Activated CD4-positive, alpha-beta T cell treated with anti-CD3 and anti-CD28 coated beads, Interleukin-2, amount 50 U/mL, for 24 hours (primary cell): ENCODE measurements at regions not wholly inside any gene's neighbourhood (a gene's known extent, or its start where the extent isn't known, plus 50 kb on each side); places are given as distances from the start of the nearest gene placed in this dataset.

Experiments
- DNase-seq, 2 donors: peaks; one replicate each; pipeline ENCODE4 v3.0.0-alpha.2; 2020; ENCODE audit warnings: low read depth in 1 of 2, low spot score in 1 of 2

GRCh38 chr1:193348769-193349535 is 162.5 kb upstream of the B3GALT2 start:
- no peak for DNase-seq

GRCh38 chr1:193348091-193348768 is 161.8 kb upstream of the B3GALT2 start:
- DNase-seq: no peak

- DNase-seq: no peak
These were observed 159.7 kb upstream of the B3GALT2 start for GRCh38 chr1:193346085-193346484.

DNA sequence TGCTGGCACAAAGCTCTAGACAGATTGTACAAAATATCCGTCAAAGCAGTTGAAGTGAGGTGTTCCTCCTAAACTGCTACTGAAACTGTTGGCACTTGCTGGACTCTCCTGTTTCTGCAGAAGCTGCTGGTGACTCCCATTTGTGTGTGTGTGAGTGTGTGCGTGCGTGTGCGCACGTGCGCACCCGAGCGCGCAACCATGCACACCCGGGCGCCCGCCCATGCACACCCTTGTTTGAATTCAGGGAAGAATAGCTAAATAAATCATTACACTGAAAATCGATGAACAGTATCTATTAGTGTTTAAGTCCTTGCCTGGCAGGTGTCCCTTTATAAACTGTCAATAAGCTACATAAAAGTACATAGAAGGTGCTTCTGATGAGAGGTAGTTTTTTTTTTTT is 156.4 kb upstream of the B3GALT2 start:
- no peak for DNase-seq

- no peak for DNase-seq
These were observed 153.9 kb upstream of the B3GALT2 start for GRCh38 chr1:193340331-193340730.

DNA sequence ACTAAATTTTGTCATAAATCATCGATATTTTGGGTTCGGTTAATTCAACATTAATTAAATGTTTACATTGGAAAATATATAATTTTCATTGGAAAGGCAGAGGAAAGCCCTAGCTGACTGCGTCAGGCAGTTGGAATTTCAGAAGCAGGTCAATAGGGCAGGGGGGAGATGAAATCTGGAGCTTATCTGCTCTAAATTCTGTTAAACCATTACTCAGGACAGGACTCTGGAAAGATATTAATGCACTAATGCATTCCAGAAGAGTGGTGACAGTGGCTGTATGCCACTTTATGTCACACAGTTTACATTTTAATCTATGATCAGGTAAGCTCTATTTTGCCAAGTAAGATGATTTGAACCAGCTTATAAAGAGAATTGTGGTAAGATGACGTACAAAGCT is 153.0 kb upstream of the B3GALT2 start:
- no peak for DNase-seq

DNA sequence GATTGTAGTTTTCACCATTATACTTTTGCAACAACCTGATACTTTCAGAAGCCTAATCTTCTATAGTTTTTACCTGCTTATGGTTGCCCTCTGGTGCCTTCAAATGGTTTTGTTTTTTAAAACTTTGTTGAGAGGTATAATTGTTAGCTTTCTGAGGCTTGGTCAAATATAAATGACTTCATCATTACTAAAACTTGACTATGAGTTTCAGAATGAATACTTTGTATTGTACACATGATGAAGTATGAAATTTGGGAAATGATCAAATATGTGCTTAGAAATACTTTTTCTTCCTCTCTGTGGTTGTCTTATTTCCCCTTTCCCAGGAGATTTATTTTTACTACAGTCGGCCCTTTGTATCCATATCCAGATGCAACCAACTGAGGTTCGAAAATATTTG is 151.8 kb upstream of the B3GALT2 start:
- no peak for DNase-seq

DNA sequence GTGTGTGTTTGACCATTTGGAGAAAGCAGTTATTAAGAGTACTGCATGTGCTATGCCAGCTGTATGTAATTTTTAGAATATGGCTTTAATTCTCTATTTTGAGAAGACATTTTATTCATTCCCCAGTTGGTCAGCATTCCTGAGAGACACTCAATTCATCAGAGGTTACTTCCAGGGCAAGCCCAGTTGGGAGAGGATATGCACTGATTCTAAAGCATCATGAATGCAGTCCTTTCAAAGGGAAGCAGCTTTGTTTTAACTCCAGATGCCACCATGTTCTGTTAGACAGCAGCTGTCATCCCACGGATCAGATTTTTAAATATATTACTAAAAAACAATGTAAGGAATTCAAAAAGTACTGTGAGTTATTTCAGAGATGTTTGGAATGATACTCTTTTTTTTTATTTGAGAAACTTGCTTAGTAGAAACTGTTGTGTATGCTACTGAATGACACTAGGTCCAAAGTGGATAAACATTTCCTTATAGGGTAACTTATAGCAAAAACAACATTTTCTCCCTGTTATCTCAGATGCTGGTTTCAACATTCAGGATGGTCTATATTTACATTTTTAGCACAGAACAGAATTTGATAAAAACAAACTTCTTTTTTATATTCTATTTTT is 149.5 kb upstream of the B3GALT2 start:
- DNase-seq: no peak

GRCh38 chr1:193333166-193333565 is 146.8 kb upstream of the B3GALT2 start:
- no peak for DNase-seq

DNA sequence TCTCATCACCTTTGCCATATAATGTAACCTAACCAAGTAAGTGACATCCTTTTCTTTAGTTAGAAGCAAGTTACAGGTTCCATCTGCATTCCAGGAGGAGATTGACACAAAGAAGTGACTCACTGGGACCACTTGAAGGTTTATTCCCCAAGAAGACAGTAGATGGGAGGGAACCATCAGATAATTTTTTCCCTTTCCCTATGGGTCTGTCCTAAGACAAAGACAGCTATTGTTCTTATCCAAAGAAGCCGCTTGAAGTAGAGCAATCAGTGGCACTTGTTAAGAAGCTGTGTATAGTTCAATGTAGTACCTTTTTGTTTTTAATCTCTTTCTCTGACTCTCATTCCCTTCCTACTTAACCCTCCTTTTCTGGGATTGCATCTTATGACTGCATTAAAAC is 139.9 kb upstream of the B3GALT2 start:
- no peak for DNase-seq

DNA sequence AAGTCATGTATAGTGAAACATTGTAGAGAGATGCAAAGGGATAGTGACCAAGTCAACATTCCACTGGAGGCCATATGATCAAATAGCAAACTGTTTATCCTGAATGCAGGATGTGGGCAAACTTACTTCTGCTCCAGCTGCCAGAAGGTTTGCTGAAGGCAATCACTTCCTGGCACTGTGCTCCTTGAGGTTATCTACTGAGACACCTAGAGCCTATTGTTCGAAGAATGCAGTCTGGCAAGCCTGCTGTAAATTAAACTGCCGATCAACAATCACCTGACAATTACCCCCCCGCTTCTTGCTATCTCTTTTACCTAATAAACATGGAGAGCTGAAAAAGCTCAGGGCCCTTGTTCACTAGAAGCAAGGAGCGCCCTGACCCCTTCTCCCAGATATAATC is 139.4 kb upstream of the B3GALT2 start:
- no peak for DNase-seq

- DNase-seq: no peak
These were observed 138.6 kb upstream of the B3GALT2 start for GRCh38 chr1:193325042-193325441.

- DNase-seq: no peak
These were observed 135.8 kb upstream of the B3GALT2 start for GRCh38 chr1:193322211-193322610.

- no peak for DNase-seq
These were observed 134.9 kb upstream of the B3GALT2 start for GRCh38 chr1:193321242-193321840.

GRCh38 chr1:193320270-193320669 is 133.9 kb upstream of the B3GALT2 start:
- DNase-seq: no peak

DNA sequence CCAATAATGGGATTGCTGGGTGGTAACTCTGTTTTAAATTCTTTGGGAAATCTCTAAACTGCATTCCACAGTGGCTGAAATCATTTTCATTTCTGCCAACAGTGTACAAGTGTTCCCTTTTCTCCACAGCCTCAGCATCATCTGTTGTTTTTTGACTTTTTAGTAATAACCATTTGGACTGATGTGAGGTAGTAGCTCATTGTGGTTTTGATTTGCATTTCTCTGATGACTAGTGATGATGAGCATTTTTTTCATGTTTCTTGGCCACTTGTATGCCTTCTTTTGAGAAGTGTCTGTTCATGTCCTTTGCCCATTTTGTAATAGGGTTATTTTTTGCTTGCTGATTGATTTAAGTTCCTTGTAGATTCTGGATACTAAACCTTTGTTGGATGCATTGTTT is 131.9 kb upstream of the B3GALT2 start:
- no peak for DNase-seq

DNA sequence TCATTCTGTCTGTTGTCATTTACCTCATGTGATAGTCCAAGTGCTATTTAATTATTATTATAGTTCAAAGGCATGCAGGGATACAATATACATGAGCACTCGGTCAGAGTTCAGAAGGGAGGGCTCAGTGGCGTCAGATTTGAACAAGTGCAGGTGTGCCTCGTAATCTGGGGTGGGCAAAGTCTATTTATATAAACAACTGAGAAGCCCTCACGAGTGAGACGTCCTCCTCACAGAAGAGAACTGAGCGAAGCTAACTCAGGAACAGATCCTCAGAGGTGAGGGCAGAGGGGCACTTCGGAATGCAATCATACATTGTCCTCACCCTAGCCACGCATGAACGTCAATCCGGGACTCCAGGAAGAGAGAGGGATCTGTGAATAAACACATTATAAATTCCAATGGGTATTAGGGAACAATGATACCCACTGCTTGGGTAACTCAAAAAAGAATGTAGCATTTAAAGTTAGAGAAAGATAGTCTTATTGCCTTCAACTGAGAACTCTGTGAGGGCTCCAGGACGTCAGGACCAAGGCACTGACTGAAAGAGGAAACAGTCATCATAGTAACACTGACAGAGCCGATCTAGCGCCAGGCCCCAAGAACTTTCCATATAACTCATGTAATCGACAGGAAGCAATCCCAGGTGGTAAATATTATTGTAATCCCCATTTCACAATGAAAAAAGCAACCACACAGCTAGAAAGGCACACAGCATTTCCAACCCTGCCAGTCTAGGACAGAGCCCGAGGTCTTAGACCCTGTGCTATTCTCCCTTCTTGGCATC is 127.1 kb upstream of the B3GALT2 start:
- no peak for DNase-seq

GRCh38 chr1:193312432-193312831 is 126.0 kb upstream of the B3GALT2 start:
- DNase-seq: no peak

GRCh38 chr1:193311226-193311948 is 125.0 kb upstream of the B3GALT2 start:
- no peak for DNase-seq

- DNase-seq: no peak
These were observed 124.2 kb upstream of the B3GALT2 start for GRCh38 chr1:193310564-193310963.
